ENCODE measurements at regions not wholly inside any gene's neighbourhood (a gene's known extent, or its start where the extent isn't known, plus 50 kb on each side); places are given as distances from the start of the nearest gene placed in this dataset.
"Not testable (repeated sequence)": the region's sequence is repeated elsewhere in the genome, so short reads cannot be mapped to it uniquely, and the experiment has no call there.

GRCh38 chr5:56763711-56764466 lies 51.5 kb upstream of the MAP3K1 start:
- DNase-seq (ENCODE audit: low read depth in 4 of 4, low spot score in 2 of 4): no peak

GRCh38 chr5:56763182-56763581 lies 52.2 kb upstream of the MAP3K1 start:
- DNase-seq (ENCODE audit: low read depth in 4 of 4, low spot score in 2 of 4): no peak

GRCh38 chr5:56761151-56761885 lies 54.0 kb upstream of the MAP3K1 start:
- DNase-seq (ENCODE audit: low read depth in 4 of 4, low spot score in 2 of 4): no peak

- DNase-seq (ENCODE audit: low read depth in 4 of 4, low spot score in 2 of 4): no peak
These were observed 54.6 kb upstream of the MAP3K1 start for GRCh38 chr5:56760723-56761122.

GRCh38 chr5:56759521-56760216 lies 55.7 kb upstream of the MAP3K1 start:
- DNase-seq (ENCODE audit: low read depth in 4 of 4, low spot score in 2 of 4): no peak

- no peak for DNase-seq (ENCODE audit: low read depth in 4 of 4, low spot score in 2 of 4)
These were observed 58.3 kb upstream of the MAP3K1 start for GRCh38 chr5:56757077-56757476.

GRCh38 chr5:56755036-56755555 lies 60.3 kb upstream of the MAP3K1 start:
- DNase-seq (ENCODE audit: low read depth in 4 of 4, low spot score in 2 of 4): no peak

GRCh38 chr5:56753588-56753987 lies 61.8 kb upstream of the MAP3K1 start:
- DNase-seq (ENCODE audit: low read depth in 4 of 4, low spot score in 2 of 4): not testable (repeated sequence)

- no peak for DNase-seq (ENCODE audit: low read depth in 4 of 4, low spot score in 2 of 4)
These were observed 63.6 kb upstream of the MAP3K1 start for GRCh38 chr5:56751572-56752313.

GRCh38 chr5:56749842-56750241 lies 65.5 kb upstream of the MAP3K1 start:
- DNase-seq (ENCODE audit: low read depth in 4 of 4, low spot score in 2 of 4): no peak

GRCh38 chr5:56746553-56747339 lies 68.6 kb upstream of the MAP3K1 start:
- DNase-seq (ENCODE audit: low read depth in 4 of 4, low spot score in 2 of 4): no peak

GRCh38 chr5:56745864-56746263 lies 69.5 kb upstream of the MAP3K1 start:
- DNase-seq (ENCODE audit: low read depth in 4 of 4, low spot score in 2 of 4): no peak

- DNase-seq (ENCODE audit: low read depth in 4 of 4, low spot score in 2 of 4): no peak
These were observed 74.5 kb upstream of the MAP3K1 start for GRCh38 chr5:56740868-56741267.

- DNase-seq (ENCODE audit: low read depth in 4 of 4, low spot score in 2 of 4): no peak
These were observed 75.4 kb upstream of the MAP3K1 start for GRCh38 chr5:56739990-56740389.

- DNase-seq (ENCODE audit: low read depth in 4 of 4, low spot score in 2 of 4): no peak
These were observed 77.3 kb upstream of the MAP3K1 start for GRCh38 chr5:56737951-56738606.

- no peak for DNase-seq (ENCODE audit: low read depth in 4 of 4, low spot score in 2 of 4)
These were observed 78.2 kb upstream of the MAP3K1 start for GRCh38 chr5:56737002-56737621.

- DNase-seq (ENCODE audit: low read depth in 4 of 4, low spot score in 2 of 4): peak in 3 of 4 donors; percentile 22 to 67 (median 55)
These were observed 79.3 kb upstream of the MAP3K1 start for GRCh38 chr5:56735849-56736641.

GRCh38 chr5:56734091-56734694 lies 81.2 kb upstream of the MAP3K1 start:
- peak in 1 of 4 donors; percentile 44 for DNase-seq (ENCODE audit: low read depth in 4 of 4, low spot score in 2 of 4)

Measured in left renal cortex interstitium (tissue), 4 donors.